A549 (cell line): ENCODE measurements at regions not wholly inside any gene's neighbourhood (a gene's known extent, or its start where the extent isn't known, plus 50 kb on each side); places are given as distances from the start of the nearest gene placed in this dataset.

Experiments used
- ATAC-seq, 2 experiments: fragments of 200-7000 bp in 1 of 2; fragments of >200 bp in 1 of 2; cut with Nextera tagmentation in 1 of 2; cut with Tn5 transposase in 1 of 2; 3 replicates each; pipeline versions ENCODE4 v1.8.0 to v1.9.1; 2018 to 2020; ENCODE audit warnings: mild to moderate bottlenecking in 1 of 2, moderate library complexity in 1 of 2
- CTCF ChIA-PET: fragments of 300-600 bp; sonication (Branson Sonifier 250); formaldehyde crosslinking; extraction: SDS; loops from one replicate; lab custom pipeline; 2021; ENCODE audit warnings: antibody characterized with exemption, inconsistent platforms; lab: Yijun Ruan, JAX
- POLR2A ChIA-PET: fragments of 350-600 bp; formaldehyde crosslinking; extraction: SDS; loops from one replicate; lab custom pipeline; 2021; ENCODE audit warnings: antibody characterized with exemption, inconsistent platforms; lab: Yijun Ruan, JAX
- DNase-seq, 2 experiments: peaks; one replicate each; pipeline versions ENCODE4 v3.0.0 to v3.0.0-alpha.2; 2011 to 2016; ENCODE audit warnings: low read depth in 1 of 2, low spot score in 1 of 2
- FAIRE-seq: peaks from 2 replicates; lab custom pipeline; 2011; peaks lifted over from hg19 to GRCh38; lab: Jason Lieb, UNC
- H3K27ac ChIP-seq, 2 experiments: fragments of >200 bp; sonication (Bioruptor Twin); formaldehyde crosslinking; 3 replicates each; pipeline ENCODE4 v1.5.1; 2016 to 2017
- H3K4me1 ChIP-seq: fragments of >200 bp; sonication (Bioruptor Twin); formaldehyde crosslinking; 3 replicates; pipeline ENCODE4 v1.6.1; 2016
- H3K4me2 ChIP-seq: fragments of >200 bp; sonication (Bioruptor Twin); formaldehyde crosslinking; 3 replicates; pipeline ENCODE4 v1.6.1; 2016
- H3K4me3 ChIP-seq: fragments of >200 bp; sonication (Bioruptor Twin); formaldehyde crosslinking; 3 replicates; pipeline ENCODE4 v1.5.1; 2016
- H3K9me3 ChIP-seq: fragments of >200 bp; sonication (Bioruptor Twin); formaldehyde crosslinking; 3 replicates; pipeline ENCODE4 v1.6.1; 2016
- CEBPB ChIP-seq, 2 experiments: fragments of >200 bp in 1 of 2; sonication (Bioruptor Twin) in 1 of 2; formaldehyde crosslinking in 1 of 2; IDR thresholded peaks; 2 replicates each; pipeline ENCODE4 v1.6.1; 2012 to 2016
- CHD4 ChIP-seq: fragments of 200-600 bp; sonication (generic); IDR thresholded peaks from 2 replicates; pipeline ENCODE4 v1.6.1; 2016; ENCODE audit warnings: antibody characterized with exemption, mild to moderate bottlenecking, borderline replicate concordance
- EHF ChIP-seq: fragments of 250-450 bp; sonication (Bioruptor Pico); IDR thresholded peaks from 2 replicates; pipeline ENCODE4 v1.5.0; 2020; ENCODE audit warnings: mild to moderate bottlenecking
- EHMT2 ChIP-seq: fragments of 200-600 bp; sonication (generic); IDR thresholded peaks from 2 replicates; pipeline ENCODE4 v1.6.1; 2016; ENCODE audit warnings: antibody characterized with exemption, low read depth, mild to moderate bottlenecking, moderate library complexity
- EP300 ChIP-seq, 2 experiments: fragments of >200 bp; sonication (Bioruptor Twin); formaldehyde crosslinking; IDR thresholded peaks; 2 replicates in 1 of 2; 3 replicates in 1 of 2; pipeline ENCODE4 v1.6.1; 2016 to 2017
- ESRRA ChIP-seq: fragments of 150-350 bp; IDR thresholded peaks from 2 replicates; pipeline ENCODE4 v1.6.1; 2014; ENCODE audit warnings: mild to moderate bottlenecking, low read length, borderline replicate concordance
- FOSL2 ChIP-seq, 2 experiments: fragments of 450-650 bp in 1 of 2; fragments of >200 bp in 1 of 2; sonication (Bioruptor Twin) in 1 of 2; formaldehyde crosslinking; IDR thresholded peaks; 2 replicates each; pipeline versions ENCODE4 v1.5.0 to v1.6.1; 2016 to 2020; ENCODE audit warnings: mild to moderate bottlenecking in 1 of 2, moderate library complexity in 1 of 2
- GATA3 ChIP-seq: IDR thresholded peaks from 2 replicates; pipeline ENCODE4 v1.6.1; 2012; ENCODE audit warnings: borderline replicate concordance
- HDAC2 ChIP-seq: fragments of 200-600 bp; sonication (generic); IDR thresholded peaks from 2 replicates; pipeline ENCODE4 v1.6.1; 2016
- HOXA7 ChIP-seq: fragments of 250-450 bp; sonication (Bioruptor Pico); IDR thresholded peaks from 2 replicates; pipeline ENCODE4 v1.5.0; 2020; ENCODE audit warnings: mild to moderate bottlenecking, moderate library complexity
- HOXB13 ChIP-seq: fragments of 250-450 bp; sonication (Bioruptor Pico); IDR thresholded peaks from 2 replicates; pipeline ENCODE4 v1.5.0; 2020; ENCODE audit warnings: low read depth, mild to moderate bottlenecking, moderate library complexity
- JUN ChIP-seq, 2 experiments: fragments of >200 bp; sonication (Bioruptor Twin); formaldehyde crosslinking; IDR thresholded peaks; 2 replicates in 1 of 2; 3 replicates in 1 of 2; pipeline ENCODE4 v1.6.1; 2016 to 2017
- JUNB ChIP-seq: fragments of >200 bp; sonication (Bioruptor Twin); formaldehyde crosslinking; IDR thresholded peaks from 2 replicates; pipeline ENCODE4 v1.6.1; 2016
- KDM5A ChIP-seq: fragments of 200-600 bp; sonication (generic); IDR thresholded peaks from 2 replicates; pipeline ENCODE4 v1.6.1; 2016; ENCODE audit warnings: antibody characterized with exemption, mild to moderate bottlenecking
- MAFK ChIP-seq: fragments of 450-650 bp; IDR thresholded peaks from 2 replicates; pipeline ENCODE4 v1.6.1; 2014; ENCODE audit not compliant: partially characterized antibody
- MAZ ChIP-seq: fragments of 150-350 bp; IDR thresholded peaks from 2 replicates; pipeline ENCODE4 v1.6.1; 2014; ENCODE audit warnings: antibody characterized with exemption, low read depth, low read length, borderline replicate concordance
- NPAS2 ChIP-seq: fragments of 250-450 bp; sonication (Bioruptor Pico); IDR thresholded peaks from 2 replicates; pipeline ENCODE4 v1.8.0; 2022; ENCODE audit warnings: mild to moderate bottlenecking, moderate library complexity, borderline replicate concordance
- NR3C1 ChIP-seq: fragments of >200 bp; sonication (Bioruptor Twin); formaldehyde crosslinking; IDR thresholded peaks from 3 replicates; pipeline ENCODE4 v1.6.1; 2017
- PHF8 ChIP-seq: fragments of 200-600 bp; sonication (generic); IDR thresholded peaks from 2 replicates; pipeline ENCODE4 v1.6.1; 2016; ENCODE audit warnings: low read depth, mild to moderate bottlenecking, antibody characterized with exemption, moderate library complexity, borderline replicate concordance
- POLR2A ChIP-seq: IDR thresholded peaks from 2 replicates; pipeline ENCODE4 v1.6.1; 2012; ENCODE audit warnings: mild to moderate bottlenecking, low read length
- POLR2AphosphoS2 ChIP-seq: conservative IDR thresholded peaks from 2 replicates; pipeline ENCODE4 v1.6.1; 2012; ENCODE audit warnings: low read length, improper control_type of control experiment, inconsistent platforms
- RAD21 ChIP-seq, 2 experiments: fragments of >200 bp in 1 of 2; sonication (Bioruptor Twin) in 1 of 2; formaldehyde crosslinking in 1 of 2; IDR thresholded peaks in 1 of 2; conservative IDR thresholded peaks in 1 of 2; 2 replicates in 1 of 2; 3 replicates in 1 of 2; pipeline ENCODE4 v1.6.1; 2012 to 2018; ENCODE audit warnings: inconsistent platforms in 1 of 2
- RNF2 ChIP-seq: fragments of 200-600 bp; sonication (generic); IDR thresholded peaks from 2 replicates; pipeline ENCODE4 v1.6.1; 2016; ENCODE audit warnings: low read depth, mild to moderate bottlenecking, antibody characterized with exemption, moderate library complexity, borderline replicate concordance
- SREBF2 ChIP-seq: fragments of 450-650 bp; IDR thresholded peaks from 2 replicates; pipeline ENCODE4 v1.6.1; 2014; ENCODE audit warnings: mild to moderate bottlenecking, moderate library complexity
- TFCP2L1 ChIP-seq: fragments of 250-450 bp; sonication (Bioruptor Pico); IDR thresholded peaks from 2 replicates; pipeline ENCODE4 v1.5.0; 2021; ENCODE audit warnings: mild to moderate bottlenecking
- ZC3H11A ChIP-seq: fragments of 450-650 bp; IDR thresholded peaks from 2 replicates; pipeline ENCODE4 v1.6.1; 2014; ENCODE audit warnings: antibody characterized with exemption, mild to moderate bottlenecking
- ZSCAN20 ChIP-seq: fragments of 250-450 bp; sonication (Bioruptor Pico); IDR thresholded peaks from 2 replicates; pipeline ENCODE4 v1.8.0; 2022; ENCODE audit warnings: mild to moderate bottlenecking, moderate library complexity
- WGBS: methylation state at CpG from one replicate; pipeline ENCODE4 v1.1.6; 2017; ENCODE audit errors: missing lambda C conversion rate; 5-methylcytosine and 5-hydroxymethylcytosine counted together
- TF ChIP-seq, protein P1 (sequence below): fragments of >200 bp; sonication (Bioruptor Twin); formaldehyde crosslinking; IDR thresholded peaks from 2 replicates; pipeline ENCODE4 v1.6.1; 2016
- TF ChIP-seq, protein P2 (sequence below): IDR thresholded peaks from 2 replicates; pipeline ENCODE4 v1.6.1; 2012
- TF ChIP-seq, protein P3 (sequence below): fragments of 200-600 bp; sonication (generic); IDR thresholded peaks from 2 replicates; pipeline ENCODE4 v1.6.1; 2016; ENCODE audit warnings: antibody characterized with exemption, mild to moderate bottlenecking, moderate library complexity
- TF ChIP-seq, protein P4 (sequence below): fragments of 250-450 bp; sonication (Bioruptor Pico); IDR thresholded peaks from 2 replicates; pipeline ENCODE4 v1.5.0; 2020; ENCODE audit warnings: low read depth, mild to moderate bottlenecking, moderate library complexity

DNA sequence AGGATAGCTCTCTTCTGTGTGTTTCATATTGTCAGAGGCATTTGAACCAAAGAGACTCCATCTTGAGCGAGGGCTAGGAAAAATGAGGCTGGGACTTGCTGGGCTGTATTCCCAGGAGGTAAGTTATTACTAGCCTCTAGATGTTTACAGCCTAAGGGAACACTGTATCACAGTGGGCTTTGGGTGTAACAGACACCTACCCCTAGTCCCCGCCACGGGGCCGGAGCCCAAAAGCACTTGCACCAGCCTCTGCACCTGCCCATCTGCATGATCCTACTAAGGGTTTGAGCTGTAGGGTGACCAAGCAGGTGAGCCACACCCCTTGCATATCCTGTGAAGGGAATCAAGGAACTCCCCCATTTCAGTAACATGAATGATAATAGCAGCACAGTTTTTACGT lies 1972.2 kb downstream of the OLFM4 start:
- no peak for ATAC-seq
- Histone ChIP-seq H3K9me3 (no peaks in the 10 kb centered on the region), H3K4me3 (no peak overlapping the region), H3K27ac (no peak overlapping the region), H3K4me2 (no peak overlapping the region), H3K4me1 (no peaks in the 10 kb centered on the region)
- 3% methylated on average over 5 of the region's 5 CpGs for WGBS
- TF ChIP-seq MAFK, result no peak
- TF ChIP-seq RAD21 (conservative IDR thresholded peaks at IDR 0.05 in 1 of 2, IDR thresholded peaks at IDR 0.05 in 1 of 2), result no peak
- no peak for TF ChIP-seq MAZ
- no peak for TF ChIP-seq GATA3
- no peak for TF ChIP-seq CEBPB (IDR thresholded peaks at IDR 0.05)
- no peak for TF ChIP-seq RNF2
- TF ChIP-seq, protein P1, sequence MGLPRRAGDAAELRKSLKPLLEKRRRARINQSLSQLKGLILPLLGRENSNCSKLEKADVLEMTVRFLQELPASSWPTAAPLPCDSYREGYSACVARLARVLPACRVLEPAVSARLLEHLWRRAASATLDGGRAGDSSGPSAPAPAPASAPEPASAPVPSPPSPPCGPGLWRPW, result no peak
- no peak for TF ChIP-seq HDAC2
- TF ChIP-seq ZC3H11A, result no peak
- no peak for TF ChIP-seq HOXA7
- no peak for TF ChIP-seq JUNB
- TF ChIP-seq TFCP2L1, result no peak
- no peak for TF ChIP-seq NPAS2 (CRISPR knock-in tag)
- TF ChIP-seq, protein P2, sequence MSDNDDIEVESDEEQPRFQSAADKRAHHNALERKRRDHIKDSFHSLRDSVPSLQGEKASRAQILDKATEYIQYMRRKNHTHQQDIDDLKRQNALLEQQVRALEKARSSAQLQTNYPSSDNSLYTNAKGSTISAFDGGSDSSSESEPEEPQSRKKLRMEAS, result no peak
- no peak for TF ChIP-seq EHF (CRISPR knock-in tag)
- no peak for TF ChIP-seq POLR2AphosphoS2
- TF ChIP-seq FOSL2 (IDR thresholded peaks at IDR 0.05), result no peak
- no peak for TF ChIP-seq FOSL2 (CRISPR knock-in tag; IDR thresholded peaks at IDR 0.05)
- TF ChIP-seq ZSCAN20 (CRISPR knock-in tag), result no peak
- no peak for TF ChIP-seq JUN (IDR thresholded peaks at IDR 0.05)
- no peak for TF ChIP-seq PHF8
- no peak for FAIRE-seq
- POLR2A ChIA-PET, result no interaction called here
- CTCF ChIA-PET, result no interaction called here
- DNase-seq, result no peak

DNA sequence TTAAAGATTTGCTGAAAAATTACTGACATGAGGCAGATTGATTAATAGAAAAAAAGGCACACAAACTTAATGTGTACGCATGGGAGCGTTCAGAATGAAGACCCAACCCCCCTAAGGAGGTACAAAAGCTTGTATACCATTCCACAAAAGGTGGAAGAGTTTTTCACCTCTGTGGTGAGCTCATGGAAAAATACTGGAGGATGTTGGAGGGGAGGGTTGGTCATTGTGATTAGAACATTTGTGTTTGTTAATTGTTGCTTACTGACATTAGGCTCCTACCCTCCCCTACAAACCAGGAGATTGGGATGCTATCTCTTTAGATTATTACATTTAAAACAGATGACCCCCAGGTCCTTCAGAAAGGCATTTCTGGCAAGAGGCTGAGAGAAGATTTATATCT lies 1973.3 kb downstream of the OLFM4 start:
- POLR2A ChIA-PET, result no interaction called here

DNA sequence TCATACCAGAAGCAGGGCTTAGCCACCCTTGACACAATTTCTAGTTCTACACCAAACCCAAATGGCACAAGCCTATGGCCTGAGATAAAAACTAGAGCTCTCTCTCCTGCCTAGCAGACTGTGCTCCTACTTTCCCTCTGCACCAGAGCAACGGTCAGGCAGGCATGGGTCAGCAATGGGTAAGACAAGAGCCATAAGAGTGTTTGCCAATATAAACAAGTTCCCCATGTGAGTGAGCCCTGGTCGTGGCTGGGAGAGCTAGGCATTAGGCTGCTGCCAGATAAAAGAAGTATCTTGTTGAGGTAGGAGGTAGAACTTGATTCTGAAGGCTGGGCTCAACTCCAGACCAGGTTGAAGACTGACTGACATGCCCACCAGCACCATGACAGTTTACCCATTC lies 1979.1 kb downstream of the OLFM4 start:
- DNase-seq (no peak), FAIRE-seq (no peak), ATAC-seq (no peak)
- ChIA-PET POLR2A (no interaction called here), CTCF (no interaction called here)
- Histone ChIP-seq H3K4me3 (no peak overlapping the region), H3K4me1 (no peaks in the 10 kb centered on the region), H3K27ac (no peak overlapping the region), H3K4me2 (no peak overlapping the region), H3K9me3 (no peaks in the 10 kb centered on the region)
- 7% methylated on average over 2 of the region's 2 CpGs for WGBS
- TF ChIP-seq MAZ, result no peak
- TF ChIP-seq CEBPB (IDR thresholded peaks at IDR 0.05), result no peak
- no peak for TF ChIP-seq SREBF2
- TF ChIP-seq FOSL2 (IDR thresholded peaks at IDR 0.05), result no peak
- TF ChIP-seq FOSL2 (CRISPR knock-in tag; IDR thresholded peaks at IDR 0.05), result no peak
- TF ChIP-seq, protein P3, sequence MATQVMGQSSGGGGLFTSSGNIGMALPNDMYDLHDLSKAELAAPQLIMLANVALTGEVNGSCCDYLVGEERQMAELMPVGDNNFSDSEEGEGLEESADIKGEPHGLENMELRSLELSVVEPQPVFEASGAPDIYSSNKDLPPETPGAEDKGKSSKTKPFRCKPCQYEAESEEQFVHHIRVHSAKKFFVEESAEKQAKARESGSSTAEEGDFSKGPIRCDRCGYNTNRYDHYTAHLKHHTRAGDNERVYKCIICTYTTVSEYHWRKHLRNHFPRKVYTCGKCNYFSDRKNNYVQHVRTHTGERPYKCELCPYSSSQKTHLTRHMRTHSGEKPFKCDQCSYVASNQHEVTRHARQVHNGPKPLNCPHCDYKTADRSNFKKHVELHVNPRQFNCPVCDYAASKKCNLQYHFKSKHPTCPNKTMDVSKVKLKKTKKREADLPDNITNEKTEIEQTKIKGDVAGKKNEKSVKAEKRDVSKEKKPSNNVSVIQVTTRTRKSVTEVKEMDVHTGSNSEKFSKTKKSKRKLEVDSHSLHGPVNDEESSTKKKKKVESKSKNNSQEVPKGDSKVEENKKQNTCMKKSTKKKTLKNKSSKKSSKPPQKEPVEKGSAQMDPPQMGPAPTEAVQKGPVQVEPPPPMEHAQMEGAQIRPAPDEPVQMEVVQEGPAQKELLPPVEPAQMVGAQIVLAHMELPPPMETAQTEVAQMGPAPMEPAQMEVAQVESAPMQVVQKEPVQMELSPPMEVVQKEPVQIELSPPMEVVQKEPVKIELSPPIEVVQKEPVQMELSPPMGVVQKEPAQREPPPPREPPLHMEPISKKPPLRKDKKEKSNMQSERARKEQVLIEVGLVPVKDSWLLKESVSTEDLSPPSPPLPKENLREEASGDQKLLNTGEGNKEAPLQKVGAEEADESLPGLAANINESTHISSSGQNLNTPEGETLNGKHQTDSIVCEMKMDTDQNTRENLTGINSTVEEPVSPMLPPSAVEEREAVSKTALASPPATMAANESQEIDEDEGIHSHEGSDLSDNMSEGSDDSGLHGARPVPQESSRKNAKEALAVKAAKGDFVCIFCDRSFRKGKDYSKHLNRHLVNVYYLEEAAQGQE, result no peak
- no peak for TF ChIP-seq NR3C1
- TF ChIP-seq, protein P4, sequence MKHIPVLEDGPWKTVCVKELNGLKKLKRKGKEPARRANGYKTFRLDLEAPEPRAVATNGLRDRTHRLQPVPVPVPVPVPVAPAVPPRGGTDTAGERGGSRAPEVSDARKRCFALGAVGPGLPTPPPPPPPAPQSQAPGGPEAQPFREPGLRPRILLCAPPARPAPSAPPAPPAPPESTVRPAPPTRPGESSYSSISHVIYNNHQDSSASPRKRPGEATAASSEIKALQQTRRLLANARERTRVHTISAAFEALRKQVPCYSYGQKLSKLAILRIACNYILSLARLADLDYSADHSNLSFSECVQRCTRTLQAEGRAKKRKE, result no peak
- no peak for TF ChIP-seq POLR2A
- no peak for TF ChIP-seq ESRRA
- TF ChIP-seq RAD21 (conservative IDR thresholded peaks at IDR 0.05 in 1 of 2, IDR thresholded peaks at IDR 0.05 in 1 of 2), result no peak
- TF ChIP-seq ZSCAN20 (CRISPR knock-in tag), result no peak
- TF ChIP-seq, protein P2, result no peak
- TF ChIP-seq HDAC2, result no peak

More for the DNA sequence above, 1973.3 kb downstream of the OLFM4 start:
- Histone ChIP-seq H3K9me3 (no peaks in the 10 kb centered on the region), H3K27ac (no peak overlapping the region), H3K4me2 (no peak overlapping the region), H3K4me3 (no peak overlapping the region), H3K4me1 (no peaks in the 10 kb centered on the region)
- FAIRE-seq (no peak), ATAC-seq (no peak), DNase-seq (no peak)
- no peak for TF ChIP-seq KDM5A
- TF ChIP-seq RAD21 (conservative IDR thresholded peaks at IDR 0.05 in 1 of 2, IDR thresholded peaks at IDR 0.05 in 1 of 2), result no peak
- TF ChIP-seq CHD4, result no peak
- TF ChIP-seq, protein P4, result no peak
- no peak for TF ChIP-seq NR3C1
- TF ChIP-seq HOXB13 (CRISPR knock-in tag), result no peak
- TF ChIP-seq EHMT2, result no peak
- no peak for TF ChIP-seq CEBPB (IDR thresholded peaks at IDR 0.05)
- TF ChIP-seq EP300 (IDR thresholded peaks at IDR 0.05), result no peak
- TF ChIP-seq, protein P2, result no peak
- 7% methylated on average over 2 of the region's 2 CpGs for WGBS
- CTCF ChIA-PET, result no interaction called here
